Colonic mucosa (tissue), 4 donors: ENCODE measurements at regions not wholly inside any gene's neighbourhood (a gene's known extent, or its start where the extent isn't known, plus 50 kb on each side); places are given as distances from the start of the nearest gene placed in this dataset.

Experiments used
- DNase-seq: peaks from one replicate; pipeline ENCODE4 v3.0.0-alpha.2; 2020
- H3K27ac ChIP-seq: fragments of 200-600 bp; one replicate; pipeline ENCODE4 v1.8.0; 2021
- H3K27me3 ChIP-seq: fragments of 200-600 bp; one replicate; pipeline ENCODE4 v1.8.0; 2021
- H3K36me3 ChIP-seq: fragments of 200-600 bp; one replicate; pipeline ENCODE4 v1.8.0; 2021
- H3K4me1 ChIP-seq: fragments of 200-600 bp; one replicate; pipeline ENCODE4 v1.8.0; 2021; ENCODE audit warnings: mild to moderate bottlenecking
- H3K4me3 ChIP-seq: fragments of 200-600 bp; one replicate; pipeline ENCODE4 v1.8.0; 2021
- H3K9ac ChIP-seq, 2 donors: one replicate each; pipeline ENCODE4 v1.7.0; 2013; ENCODE audit warnings: control low read depth in 2 of 2, low read depth in 2 of 2, low read length in 2 of 2
- H3K9me3 ChIP-seq: fragments of 200-600 bp; one replicate; pipeline ENCODE4 v1.8.0; 2021
- intact Hi-C: fragments of 100-400 bp; cut with DNase I; formaldehyde crosslinking; loops from one replicate; pipeline ENCODE4 v1.14.1; 2022
- TF ChIP-seq, protein P1 (sequence below): fragments of 200-600 bp; IDR thresholded peaks from one replicate; pipeline ENCODE4 v1.8.0; 2022; ENCODE audit warnings: antibody characterized with exemption, mild to moderate bottlenecking
- donor health status: healthy.
- donor health status: DM: no; HTN: no; CAD: no.
- donor health status: DM: no; HTN: no; CAD: no.

DNA sequence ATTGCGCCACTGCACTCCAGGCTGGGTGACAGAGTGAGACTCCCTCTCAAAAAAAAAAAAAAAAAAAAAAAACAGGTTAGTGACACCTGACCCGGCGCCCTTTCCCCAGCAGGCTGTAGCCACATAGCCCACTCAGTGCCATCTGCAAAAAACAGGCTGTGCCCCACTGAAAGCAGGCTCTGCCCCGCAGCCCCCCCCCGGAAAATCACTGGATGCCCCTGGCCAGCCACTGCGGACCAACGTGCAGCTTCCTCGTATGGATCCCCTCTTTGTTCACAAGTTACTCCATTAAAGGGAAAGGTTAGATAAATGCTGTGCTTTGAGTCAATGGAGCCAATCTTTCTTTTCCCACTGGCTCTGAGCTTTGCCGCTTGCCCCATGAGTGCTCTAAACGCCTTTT lies 660.3 kb downstream of the TBC1D22A start:
- Histone ChIP-seq H3K4me3 (no peak overlapping the region), H3K4me1 (no peaks in the 10 kb centered on the region), H3K36me3 (no peaks in the 10 kb centered on the region), H3K27me3 (no peaks in the 10 kb centered on the region), H3K9ac (no peak overlapping the region), H3K9me3 (no peaks in the 10 kb centered on the region), H3K27ac (no peak overlapping the region)
- intact Hi-C loops = no loop called here
- DNase-seq = no peak
- TF ChIP-seq, protein P1, sequence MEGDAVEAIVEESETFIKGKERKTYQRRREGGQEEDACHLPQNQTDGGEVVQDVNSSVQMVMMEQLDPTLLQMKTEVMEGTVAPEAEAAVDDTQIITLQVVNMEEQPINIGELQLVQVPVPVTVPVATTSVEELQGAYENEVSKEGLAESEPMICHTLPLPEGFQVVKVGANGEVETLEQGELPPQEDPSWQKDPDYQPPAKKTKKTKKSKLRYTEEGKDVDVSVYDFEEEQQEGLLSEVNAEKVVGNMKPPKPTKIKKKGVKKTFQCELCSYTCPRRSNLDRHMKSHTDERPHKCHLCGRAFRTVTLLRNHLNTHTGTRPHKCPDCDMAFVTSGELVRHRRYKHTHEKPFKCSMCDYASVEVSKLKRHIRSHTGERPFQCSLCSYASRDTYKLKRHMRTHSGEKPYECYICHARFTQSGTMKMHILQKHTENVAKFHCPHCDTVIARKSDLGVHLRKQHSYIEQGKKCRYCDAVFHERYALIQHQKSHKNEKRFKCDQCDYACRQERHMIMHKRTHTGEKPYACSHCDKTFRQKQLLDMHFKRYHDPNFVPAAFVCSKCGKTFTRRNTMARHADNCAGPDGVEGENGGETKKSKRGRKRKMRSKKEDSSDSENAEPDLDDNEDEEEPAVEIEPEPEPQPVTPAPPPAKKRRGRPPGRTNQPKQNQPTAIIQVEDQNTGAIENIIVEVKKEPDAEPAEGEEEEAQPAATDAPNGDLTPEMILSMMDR = no peak

GRCh38 chr22:47421846-47422245 lies 659.4 kb downstream of the TBC1D22A start:
- Histone ChIP-seq H3K9me3 (no peaks in the 10 kb centered on the region), H3K4me1 (no peaks in the 10 kb centered on the region), H3K9ac (no peak overlapping the region), H3K27me3 (no peaks in the 10 kb centered on the region), H3K4me3 (no peak overlapping the region), H3K36me3 (no peaks in the 10 kb centered on the region), H3K27ac (no peak overlapping the region)
- TF ChIP-seq, protein P1 = no peak
- intact Hi-C loops = no loop called here
- no peak for DNase-seq

GRCh38 chr22:47420211-47420610 lies 657.8 kb downstream of the TBC1D22A start:
- Histone ChIP-seq H3K36me3 (no peaks in the 10 kb centered on the region), H3K27me3 (no peaks in the 10 kb centered on the region), H3K27ac (no peak overlapping the region), H3K4me1 (no peaks in the 10 kb centered on the region), H3K9me3 (no peaks in the 10 kb centered on the region), H3K4me3 (no peak overlapping the region), H3K9ac (no peak overlapping the region)
- intact Hi-C loops = no loop called here
- DNase-seq = no peak
- TF ChIP-seq, protein P1 = no peak

DNA sequence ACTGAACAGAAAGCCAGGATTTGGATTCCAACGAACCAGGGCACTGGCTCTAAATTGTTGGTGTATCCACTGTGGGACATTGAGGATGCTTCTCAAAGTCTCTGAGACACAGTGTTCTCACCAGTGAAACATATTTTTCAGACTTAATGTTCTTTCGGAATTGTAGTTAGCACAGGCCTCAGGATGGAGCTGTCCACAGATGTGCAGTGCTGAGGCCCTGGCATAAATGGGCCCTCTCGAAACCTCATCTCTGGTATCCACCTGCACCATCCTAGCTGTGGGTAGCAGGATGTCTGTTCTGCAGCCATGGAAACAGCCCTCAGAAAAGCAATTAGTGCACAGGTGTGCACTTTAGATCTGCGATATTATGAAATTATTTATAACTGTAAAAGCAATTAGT lies 656.8 kb downstream of the TBC1D22A start:
- intact Hi-C loops = no loop called here

GRCh38 chr22:47417699-47418098 lies 655.2 kb downstream of the TBC1D22A start:
- TF ChIP-seq, protein P1 = no peak
- Histone ChIP-seq H3K36me3 (no peaks in the 10 kb centered on the region), H3K9me3 (no peaks in the 10 kb centered on the region), H3K9ac (no peak overlapping the region), H3K4me1 (no peaks in the 10 kb centered on the region), H3K4me3 (no peak overlapping the region), H3K27ac (no peak overlapping the region), H3K27me3 (no peaks in the 10 kb centered on the region)
- DNase-seq = no peak
- intact Hi-C loops = no loop called here

More for the DNA sequence above, 656.8 kb downstream of the TBC1D22A start:
- DNase-seq = no peak
- H3K36me3 ChIP-seq = no peaks in the 10 kb centered on the region
- no peak overlapping the region for H3K4me3 ChIP-seq
- no peak overlapping the region for H3K27ac ChIP-seq
- no peaks in the 10 kb centered on the region for H3K27me3 ChIP-seq
- H3K9ac ChIP-seq = no peak overlapping the region
- TF ChIP-seq, protein P1 = no peak
- H3K4me1 ChIP-seq = no peaks in the 10 kb centered on the region
- H3K9me3 ChIP-seq = no peaks in the 10 kb centered on the region

DNA sequence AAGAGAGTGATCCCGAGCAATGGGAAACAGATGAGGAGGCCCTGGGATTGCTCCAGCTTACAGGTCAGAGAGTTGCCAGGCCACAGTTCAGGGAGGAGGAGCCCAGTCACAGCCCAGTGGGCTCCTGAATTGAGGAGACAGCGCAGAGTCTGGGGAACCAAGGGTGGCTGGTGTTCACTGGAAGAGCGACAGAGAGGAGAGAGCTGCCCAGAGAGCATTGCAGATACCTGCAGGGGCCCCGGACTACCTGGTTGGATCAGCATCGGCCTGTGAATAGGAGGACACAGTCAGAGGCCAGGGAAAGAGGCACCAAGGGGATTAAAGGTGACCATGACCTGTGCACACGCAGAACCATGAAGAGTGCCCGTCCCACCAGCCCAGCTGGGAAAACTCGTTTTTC lies 648.6 kb downstream of the TBC1D22A start:
- Histone ChIP-seq H3K4me1 (no peaks in the 10 kb centered on the region), H3K9ac (no peak overlapping the region), H3K4me3 (no peak overlapping the region), H3K36me3 (no peaks in the 10 kb centered on the region), H3K9me3 (no peaks in the 10 kb centered on the region), H3K27me3 (no peaks in the 10 kb centered on the region), H3K27ac (no peak overlapping the region)
- no peak for DNase-seq
- TF ChIP-seq, protein P1 = no peak
- intact Hi-C loops = no loop called here
